ENCODE measurements at regions not wholly inside any gene's neighbourhood (a gene's known extent, or its start where the extent isn't known, plus 50 kb on each side); places are given as distances from the start of the nearest gene placed in this dataset.

DNA sequence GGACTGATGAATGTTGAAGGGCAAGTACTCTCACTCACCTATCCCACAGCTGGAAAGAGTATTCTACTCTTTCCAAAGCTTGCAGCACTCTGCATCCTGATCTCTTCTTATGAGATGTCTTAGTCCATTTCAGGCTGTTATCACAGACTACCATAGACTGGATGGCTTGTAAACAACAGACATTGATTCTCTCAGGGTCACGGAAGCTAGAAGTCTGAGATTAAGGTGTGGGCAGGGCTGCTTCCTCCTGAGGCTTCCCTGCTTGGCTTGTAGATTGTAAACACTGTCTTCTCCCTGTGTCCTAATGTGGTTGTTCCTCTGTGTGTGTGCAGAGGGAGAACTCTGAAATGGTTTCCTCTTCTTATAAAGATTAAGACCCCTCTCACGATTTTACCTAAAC is 131.2 kb downstream of the MXRA5 start (continued):
- TF ChIP-seq, protein P1, sequence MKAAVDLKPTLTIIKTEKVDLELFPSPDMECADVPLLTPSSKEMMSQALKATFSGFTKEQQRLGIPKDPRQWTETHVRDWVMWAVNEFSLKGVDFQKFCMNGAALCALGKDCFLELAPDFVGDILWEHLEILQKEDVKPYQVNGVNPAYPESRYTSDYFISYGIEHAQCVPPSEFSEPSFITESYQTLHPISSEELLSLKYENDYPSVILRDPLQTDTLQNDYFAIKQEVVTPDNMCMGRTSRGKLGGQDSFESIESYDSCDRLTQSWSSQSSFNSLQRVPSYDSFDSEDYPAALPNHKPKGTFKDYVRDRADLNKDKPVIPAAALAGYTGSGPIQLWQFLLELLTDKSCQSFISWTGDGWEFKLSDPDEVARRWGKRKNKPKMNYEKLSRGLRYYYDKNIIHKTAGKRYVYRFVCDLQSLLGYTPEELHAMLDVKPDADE (IDR thresholded peaks at IDR 0.05) = no peak
- TF ChIP-seq, protein P2, sequence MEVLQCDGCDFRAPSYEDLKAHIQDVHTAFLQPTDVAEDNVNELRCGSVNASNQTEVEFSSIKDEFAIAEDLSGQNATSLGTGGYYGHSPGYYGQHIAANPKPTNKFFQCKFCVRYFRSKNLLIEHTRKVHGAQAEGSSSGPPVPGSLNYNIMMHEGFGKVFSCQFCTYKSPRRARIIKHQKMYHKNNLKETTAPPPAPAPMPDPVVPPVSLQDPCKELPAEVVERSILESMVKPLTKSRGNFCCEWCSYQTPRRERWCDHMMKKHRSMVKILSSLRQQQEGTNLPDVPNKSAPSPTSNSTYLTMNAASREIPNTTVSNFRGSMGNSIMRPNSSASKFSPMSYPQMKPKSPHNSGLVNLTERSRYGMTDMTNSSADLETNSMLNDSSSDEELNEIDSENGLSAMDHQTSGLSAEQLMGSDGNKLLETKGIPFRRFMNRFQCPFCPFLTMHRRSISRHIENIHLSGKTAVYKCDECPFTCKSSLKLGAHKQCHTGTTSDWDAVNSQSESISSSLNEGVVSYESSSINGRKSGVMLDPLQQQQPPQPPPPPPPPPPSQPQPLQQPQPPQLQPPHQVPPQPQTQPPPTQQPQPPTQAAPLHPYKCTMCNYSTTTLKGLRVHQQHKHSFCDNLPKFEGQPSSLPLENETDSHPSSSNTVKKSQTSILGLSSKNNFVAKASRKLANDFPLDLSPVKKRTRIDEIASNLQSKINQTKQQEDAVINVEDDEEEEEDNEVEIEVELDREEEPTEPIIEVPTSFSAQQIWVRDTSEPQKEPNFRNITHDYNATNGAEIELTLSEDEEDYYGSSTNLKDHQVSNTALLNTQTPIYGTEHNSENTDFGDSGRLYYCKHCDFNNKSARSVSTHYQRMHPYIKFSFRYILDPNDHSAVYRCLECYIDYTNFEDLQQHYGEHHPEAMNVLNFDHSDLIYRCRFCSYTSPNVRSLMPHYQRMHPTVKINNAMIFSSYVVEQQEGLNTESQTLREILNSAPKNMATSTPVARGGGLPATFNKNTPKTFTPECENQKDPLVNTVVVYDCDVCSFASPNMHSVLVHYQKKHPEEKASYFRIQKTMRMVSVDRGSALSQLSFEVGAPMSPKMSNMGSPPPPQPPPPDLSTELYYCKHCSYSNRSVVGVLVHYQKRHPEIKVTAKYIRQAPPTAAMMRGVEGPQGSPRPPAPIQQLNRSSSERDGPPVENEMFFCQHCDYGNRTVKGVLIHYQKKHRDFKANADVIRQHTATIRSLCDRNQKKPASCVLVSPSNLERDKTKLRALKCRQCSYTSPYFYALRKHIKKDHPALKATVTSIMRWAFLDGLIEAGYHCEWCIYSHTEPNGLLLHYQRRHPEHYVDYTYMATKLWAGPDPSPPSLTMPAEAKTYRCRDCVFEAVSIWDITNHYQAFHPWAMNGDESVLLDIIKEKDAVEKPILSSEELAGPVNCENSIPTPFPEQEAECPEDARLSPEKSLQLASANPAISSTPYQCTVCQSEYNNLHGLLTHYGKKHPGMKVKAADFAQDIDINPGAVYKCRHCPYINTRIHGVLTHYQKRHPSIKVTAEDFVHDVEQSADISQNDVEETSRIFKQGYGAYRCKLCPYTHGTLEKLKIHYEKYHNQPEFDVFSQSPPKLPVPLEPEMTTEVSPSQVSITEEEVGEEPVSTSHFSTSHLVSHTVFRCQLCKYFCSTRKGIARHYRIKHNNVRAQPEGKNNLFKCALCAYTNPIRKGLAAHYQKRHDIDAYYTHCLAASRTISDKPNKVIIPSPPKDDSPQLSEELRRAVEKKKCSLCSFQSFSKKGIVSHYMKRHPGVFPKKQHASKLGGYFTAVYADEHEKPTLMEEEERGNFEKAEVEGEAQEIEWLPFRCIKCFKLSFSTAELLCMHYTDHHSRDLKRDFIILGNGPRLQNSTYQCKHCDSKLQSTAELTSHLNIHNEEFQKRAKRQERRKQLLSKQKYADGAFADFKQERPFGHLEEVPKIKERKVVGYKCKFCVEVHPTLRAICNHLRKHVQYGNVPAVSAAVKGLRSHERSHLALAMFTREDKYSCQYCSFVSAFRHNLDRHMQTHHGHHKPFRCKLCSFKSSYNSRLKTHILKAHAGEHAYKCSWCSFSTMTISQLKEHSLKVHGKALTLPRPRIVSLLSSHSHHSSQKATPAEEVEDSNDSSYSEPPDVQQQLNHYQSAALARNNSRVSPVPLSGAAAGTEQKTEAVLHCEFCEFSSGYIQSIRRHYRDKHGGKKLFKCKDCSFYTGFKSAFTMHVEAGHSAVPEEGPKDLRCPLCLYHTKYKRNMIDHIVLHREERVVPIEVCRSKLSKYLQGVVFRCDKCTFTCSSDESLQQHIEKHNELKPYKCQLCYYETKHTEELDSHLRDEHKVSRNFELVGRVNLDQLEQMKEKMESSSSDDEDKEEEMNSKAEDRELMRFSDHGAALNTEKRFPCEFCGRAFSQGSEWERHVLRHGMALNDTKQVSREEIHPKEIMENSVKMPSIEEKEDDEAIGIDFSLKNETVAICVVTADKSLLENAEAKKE (CRISPR knock-in tag; IDR thresholded peaks at IDR 0.05) = no peak

- no peaks in the 10 kb centered on the region for H3K4me1 Mint-ChIP-seq
- Histone ChIP-seq H3F3A (replicated peaks; ENCODE audit: low read depth) (no peaks in the 10 kb centered on the region), H3K36me3 (ENCODE audit: insufficient read depth) (no peaks in the 10 kb centered on the region), H3K79me2 (replicated peaks; ENCODE audit: insufficient read depth) (no peaks in the 10 kb centered on the region), H3K27ac (ENCODE audit: low read depth) (no peak overlapping the region), H3K4me1 (ENCODE audit: insufficient read depth) (no peaks in the 10 kb centered on the region), H3K4me2 (no peak overlapping the region), H3K4me3 (no peak overlapping the region), H4K20me1 (replicated peaks; ENCODE audit: insufficient read depth) (no peaks in the 10 kb centered on the region), H3K9me2 (ENCODE audit: insufficient read depth) (no peaks in the 10 kb centered on the region), H3K27me3 (ENCODE audit: insufficient read depth) (no peaks in the 10 kb centered on the region), H2AFZ (no peak overlapping the region)
- DNase-seq (ENCODE audit: low spot score) (no peak), ATAC-seq (no peak)
- peaks cover 2% of the 10 kb centered on the region for H3K27me3 Mint-ChIP-seq (ENCODE audit: insufficient read depth, low read depth, poor library complexity)
- H3K36me3 Mint-ChIP-seq (ENCODE audit: low read depth) = no peaks in the 10 kb centered on the region
- no peak overlapping the region for H3K27ac Mint-ChIP-seq
- TF ChIP-seq, protein P2 (CRISPR knock-in tag; IDR thresholded peaks at IDR 0.05) = no peak
- TF ChIP-seq EZH2 (IDR thresholded peaks at IDR 0.05; ENCODE audit: low read depth, unreplicated experiment) = no peak
- no peak overlapping the region for H3K4me3 Mint-ChIP-seq
- no peaks in the 10 kb centered on the region for H3K9me3 Mint-ChIP-seq
Observed at GRCh38 chrX:3206314-3206713, 140.1 kb downstream of the MXRA5 start.
